IPS DF 6.9 (cell line): ENCODE measurements at regions not wholly inside any gene's neighbourhood (a gene's known extent, or its start where the extent isn't known, plus 50 kb on each side); places are given as distances from the start of the nearest gene placed in this dataset.
"Not testable (repeated sequence)": the region's sequence is repeated elsewhere in the genome, so short reads cannot be mapped to it uniquely, and the experiment has no call there.

Experiments
- DNase-seq: peaks from one replicate; pipeline ENCODE4 v3.0.0-alpha.2; 2013; ENCODE audit warnings: low read depth, low spot score
- H3K27ac ChIP-seq: one replicate; pipeline ENCODE4 v1.5.1; 2013; ENCODE audit warnings: low read length, control low read depth
- H3K27me3 ChIP-seq: 2 replicates; pipeline ENCODE4 v1.6.1; 2013; ENCODE audit warnings: mild to moderate bottlenecking, low read length; ENCODE audit not compliant: control insufficient read depth, insufficient read depth
- H3K36me3 ChIP-seq: 2 replicates; pipeline ENCODE4 v1.6.1; 2013; ENCODE audit warnings: low read length; ENCODE audit not compliant: control insufficient read depth, insufficient read depth
- H3K4me1 ChIP-seq: 2 replicates; pipeline ENCODE4 v1.6.1; 2013; ENCODE audit warnings: low read length; ENCODE audit not compliant: control insufficient read depth, insufficient read depth
- H3K4me3 ChIP-seq: 2 replicates; pipeline ENCODE4 v1.5.1; 2013; ENCODE audit warnings: mild to moderate bottlenecking, low read length
- H3K9me3 ChIP-seq: 2 replicates; pipeline ENCODE4 v1.6.1; 2013; ENCODE audit warnings: low read length, inconsistent platforms; ENCODE audit not compliant: control insufficient read depth, insufficient read depth
- WGBS: extraction: QIAGEN DNeasy Blood & Tissue Kit; methylation state at CpG from one replicate; pipeline ENCODE4 v1.1.7; 2013; ENCODE audit warnings: mixed read lengths, missing lambda C conversion rate; ENCODE audit not compliant: insufficient read length, insufficient coverage; 5-methylcytosine and 5-hydroxymethylcytosine counted together

- no peak for DNase-seq
- WGBS: no CpG with 5 or more reads among the region's 2 CpGs
- H3K9me3 ChIP-seq: no peaks in the 10 kb centered on the region
- H3K4me1 ChIP-seq: no peaks in the 10 kb centered on the region
- no peak overlapping the region for H3K4me3 ChIP-seq
- H3K27me3 ChIP-seq: no peaks in the 10 kb centered on the region
- H3K27ac ChIP-seq: no peak overlapping the region
- H3K36me3 ChIP-seq: no peaks in the 10 kb centered on the region
These were observed 418.6 kb upstream of the TYRP1 start for GRCh38 chr9:12274577-12274976.

- H3K4me1 ChIP-seq: no peaks in the 10 kb centered on the region
- no CpG with 5 or more reads among the region's 1 CpG for WGBS
- no peaks in the 10 kb centered on the region for H3K36me3 ChIP-seq
- no peak for DNase-seq
- no peak overlapping the region for H3K27ac ChIP-seq
- no peaks in the 10 kb centered on the region for H3K9me3 ChIP-seq
- no peaks in the 10 kb centered on the region for H3K27me3 ChIP-seq
- no peak overlapping the region for H3K4me3 ChIP-seq
These were observed 416.7 kb upstream of the TYRP1 start for GRCh38 chr9:12276505-12276904.

GRCh38 chr9:12289711-12290110, 403.5 kb upstream of the TYRP1 start:
- no peak overlapping the region for H3K4me3 ChIP-seq
- no peak overlapping the region for H3K27ac ChIP-seq
- no peaks in the 10 kb centered on the region for H3K4me1 ChIP-seq
- no peaks in the 10 kb centered on the region for H3K36me3 ChIP-seq
- H3K27me3 ChIP-seq: no peaks in the 10 kb centered on the region
- H3K9me3 ChIP-seq: no peaks in the 10 kb centered on the region
- no peak for DNase-seq

- Histone ChIP-seq H3K27me3 (no peaks in the 10 kb centered on the region), H3K36me3 (no peaks in the 10 kb centered on the region), H3K9me3 (no peaks in the 10 kb centered on the region), H3K4me3 (no peak overlapping the region), H3K4me1 (no peaks in the 10 kb centered on the region), H3K27ac (no peak overlapping the region)
- no peak for DNase-seq
- WGBS: no CpG with 5 or more reads among the region's 3 CpGs
These were observed 402.9 kb upstream of the TYRP1 start for GRCh38 chr9:12290166-12290869.

- Histone ChIP-seq H3K9me3 (no peaks in the 10 kb centered on the region), H3K4me1 (no peaks in the 10 kb centered on the region), H3K4me3 (no peak overlapping the region), H3K36me3 (no peaks in the 10 kb centered on the region), H3K27me3 (no peaks in the 10 kb centered on the region), H3K27ac (no peak overlapping the region)
- WGBS: no CpG with 5 or more reads among the region's 1 CpG
- DNase-seq: no peak
These were observed 388.0 kb upstream of the TYRP1 start for GRCh38 chr9:12305211-12305610.

- no peak overlapping the region for H3K4me3 ChIP-seq
- H3K27me3 ChIP-seq: no peaks in the 10 kb centered on the region
- no peak for DNase-seq
- no peaks in the 10 kb centered on the region for H3K9me3 ChIP-seq
- no CpG with 5 or more reads among the region's 4 CpGs for WGBS
- H3K36me3 ChIP-seq: no peaks in the 10 kb centered on the region
- H3K4me1 ChIP-seq: no peaks in the 10 kb centered on the region
- no peak overlapping the region for H3K27ac ChIP-seq
These were observed 378.6 kb upstream of the TYRP1 start for GRCh38 chr9:12314589-12314988.

GRCh38 chr9:12318732-12319685, 374.2 kb upstream of the TYRP1 start:
- DNase-seq: no peak
- WGBS: no CpG with 5 or more reads among the region's 4 CpGs
- Histone ChIP-seq H3K27ac (no peak overlapping the region), H3K9me3 (no peaks in the 10 kb centered on the region), H3K4me1 (no peaks in the 10 kb centered on the region), H3K4me3 (no peak overlapping the region), H3K36me3 (no peaks in the 10 kb centered on the region), H3K27me3 (no peaks in the 10 kb centered on the region)

- Histone ChIP-seq H3K27me3 (no peaks in the 10 kb centered on the region), H3K27ac (no peak overlapping the region), H3K36me3 (no peaks in the 10 kb centered on the region), H3K4me3 (no peak overlapping the region), H3K9me3 (no peaks in the 10 kb centered on the region), H3K4me1 (no peaks in the 10 kb centered on the region)
- WGBS: no CpG with 5 or more reads among the region's 5 CpGs
- DNase-seq: no peak
These were observed 363.6 kb upstream of the TYRP1 start for GRCh38 chr9:12329623-12329985.

- not testable (repeated sequence) for H3K4me3 ChIP-seq, H3K9me3 ChIP-seq, DNase-seq, H3K4me1 ChIP-seq, H3K27me3 ChIP-seq, H3K27ac ChIP-seq, H3K36me3 ChIP-seq
- no CpG with 5 or more reads among the region's 26 CpGs for WGBS
These were observed 359.2 kb upstream of the TYRP1 start for GRCh38 chr9:12333966-12334365.

GRCh38 chr9:12350775-12351174, 342.4 kb upstream of the TYRP1 start:
- Histone ChIP-seq H3K27me3 (no peaks in the 10 kb centered on the region), H3K4me3 (no peak overlapping the region), H3K36me3 (no peaks in the 10 kb centered on the region), H3K4me1 (no peaks in the 10 kb centered on the region), H3K9me3 (no peaks in the 10 kb centered on the region), H3K27ac (no peak overlapping the region)
- WGBS: no CpG with 5 or more reads among the region's 1 CpG
- no peak for DNase-seq
